ENCODE measurements at regions not wholly inside any gene's neighbourhood (a gene's known extent, or its start where the extent isn't known, plus 50 kb on each side); places are given as distances from the start of the nearest gene placed in this dataset.
"Not testable (repeated sequence)": the region's sequence is repeated elsewhere in the genome, so short reads cannot be mapped to it uniquely, and the experiment has no call there.

DNA sequence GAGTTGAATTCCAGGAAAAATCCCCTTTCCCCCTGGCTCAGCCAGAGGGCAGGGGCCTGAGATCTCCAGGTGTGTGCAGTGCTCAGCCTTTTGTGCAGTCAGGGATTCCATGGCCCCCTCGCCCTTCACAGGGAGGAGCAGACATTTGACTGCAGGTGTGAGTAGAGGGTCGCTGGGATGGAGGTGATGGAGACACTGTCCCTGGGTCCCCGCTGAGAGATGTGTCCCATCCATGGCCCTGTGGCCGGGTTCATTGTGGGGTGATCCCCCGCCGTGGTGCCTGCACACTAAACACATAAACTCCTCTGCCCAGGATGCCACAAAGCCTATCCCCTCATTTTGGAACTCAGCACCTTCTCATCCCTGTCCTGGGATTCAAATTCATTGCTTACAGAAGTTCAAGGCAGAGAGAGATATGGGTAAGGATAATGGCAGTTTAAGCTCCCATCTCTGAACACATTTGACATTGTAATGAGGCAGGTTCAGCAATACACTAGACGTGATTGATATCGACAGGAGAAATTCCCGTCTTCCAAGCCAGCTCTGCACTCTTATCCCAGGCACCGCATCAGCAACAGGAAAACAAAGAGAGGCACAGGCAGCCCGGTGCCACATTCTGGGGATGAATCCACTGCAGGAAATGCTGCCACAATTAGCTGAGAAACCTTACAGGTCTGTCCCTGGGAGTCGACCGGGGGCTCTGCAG is 55.3 kb upstream of the SFSWAP start:
- H3K4me3 ChIP-seq (ENCODE audit: extremely low read depth in 1 of 4, insufficient read depth in 2 of 4, low read depth in 3 of 4, low read length in 4 of 4); H2BK15ac ChIP-seq (ENCODE audit: low read length); H4K5ac ChIP-seq (ENCODE audit: insufficient read length, low read depth, low read length); H3K27me3 ChIP-seq (replicated peaks in 1 of 4; ENCODE audit: control insufficient read depth in 3 of 4, extremely low read depth in 1 of 4, insufficient read depth in 3 of 4, low read length in 3 of 4); H3K18ac ChIP-seq (ENCODE audit: extremely low read depth, low read length); CTCF ChIA-PET (ENCODE audit: partially characterized antibody); FAIRE-seq; H3K4ac ChIP-seq (replicated peaks; ENCODE audit: insufficient read length, low read depth, low read length); H3K36me3 ChIP-seq (ENCODE audit: control insufficient read depth in 2 of 4, insufficient read depth in 4 of 4, low read length in 3 of 4); H2AK5ac ChIP-seq (ENCODE audit: low read depth, low read length); H3K27ac ChIP-seq (ENCODE audit: low read depth, low read length); H3K4me1 ChIP-seq (replicated peaks in 1 of 4; ENCODE audit: control insufficient read depth in 3 of 4, insufficient read depth in 4 of 4, low read length in 3 of 4); H4K91ac ChIP-seq (replicated peaks; ENCODE audit: insufficient read length, low read length); DNase-seq (ENCODE audit: low read depth in 1 of 2, low spot score in 2 of 2); H2AFZ ChIP-seq (ENCODE audit: low read length); H3K23me2 ChIP-seq (ENCODE audit: low read depth, low read length); H3K79me1 ChIP-seq (ENCODE audit: low read depth, low read length); POLR2A ChIA-PET (ENCODE audit: partially characterized antibody); H3K56ac ChIP-seq (replicated peaks; ENCODE audit: insufficient read length, low read depth, low read length); H3K9ac ChIP-seq (replicated peaks in 1 of 4; ENCODE audit: extremely low read depth in 1 of 4, low read depth in 3 of 4, low read length in 3 of 4); H3K14ac ChIP-seq (ENCODE audit: insufficient read length); H3K9me3 ChIP-seq (ENCODE audit: insufficient read depth in 2 of 2, low read depth in 1 of 2, low read length in 1 of 2); H3K23ac ChIP-seq (ENCODE audit: insufficient read length); H2BK12ac ChIP-seq (ENCODE audit: low read depth, low read length); H4K8ac ChIP-seq (ENCODE audit: extremely low read depth, insufficient read depth, low read length); H2BK5ac ChIP-seq (ENCODE audit: low read depth, low read length); H3K79me2 ChIP-seq (ENCODE audit: control insufficient read depth in 1 of 2, insufficient read depth in 2 of 2, low read length in 2 of 2); H3K4me2 ChIP-seq (ENCODE audit: insufficient read depth in 1 of 2, low read depth in 2 of 2, low read length in 2 of 2); H2BK20ac ChIP-seq (ENCODE audit: low read length); H4K20me1 ChIP-seq (replicated peaks in 1 of 2; ENCODE audit: control insufficient read depth in 1 of 2, insufficient read depth in 2 of 2, low read length in 2 of 2); H2BK120ac ChIP-seq (replicated peaks; ENCODE audit: low read depth, low read length): not testable (repeated sequence)
- 86% methylated on average over 10 of the region's 13 CpGs; no CpG with 5 or more reads in 1 of the 2 experiments for WGBS, 2 experiments (ENCODE audit: extremely low coverage in 1 of 2, insufficient coverage in 1 of 2, insufficient read length in 1 of 2, insufficient replicate concordance in 2 of 2, low coverage in 1 of 2, low lambda C conversion rate in 2 of 2, missing lambda C conversion rate in 1 of 2)

DNA sequence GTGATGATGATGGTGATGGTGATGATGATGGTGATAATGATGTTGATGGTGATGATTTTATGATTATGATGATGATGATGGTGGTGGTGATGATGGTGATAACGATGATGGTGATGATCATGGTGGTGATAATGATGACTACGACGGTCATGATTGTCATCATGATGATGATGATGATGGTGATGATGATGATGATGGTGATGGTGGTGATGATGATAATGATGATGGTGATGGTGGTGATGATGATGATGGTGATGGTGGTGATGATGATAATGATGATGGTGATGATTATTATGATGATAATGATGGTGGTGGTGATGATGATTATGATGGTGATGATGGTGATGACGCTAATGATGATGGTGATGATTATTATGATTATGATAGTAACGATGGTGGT is 54.1 kb upstream of the SFSWAP start:
- H2BK12ac ChIP-seq (ENCODE audit: low read depth, low read length); H3K4me2 ChIP-seq (ENCODE audit: insufficient read depth in 1 of 2, low read depth in 2 of 2, low read length in 2 of 2); H2BK120ac ChIP-seq (replicated peaks; ENCODE audit: low read depth, low read length); CTCF ChIA-PET (ENCODE audit: partially characterized antibody); H3K27me3 ChIP-seq (replicated peaks in 1 of 4; ENCODE audit: control insufficient read depth in 3 of 4, extremely low read depth in 1 of 4, insufficient read depth in 3 of 4, low read length in 3 of 4); H4K91ac ChIP-seq (replicated peaks; ENCODE audit: insufficient read length, low read length); H2BK20ac ChIP-seq (ENCODE audit: low read length); H2AK5ac ChIP-seq (ENCODE audit: low read depth, low read length); H3K9ac ChIP-seq (replicated peaks in 1 of 4; ENCODE audit: extremely low read depth in 1 of 4, low read depth in 3 of 4, low read length in 3 of 4); H2BK5ac ChIP-seq (ENCODE audit: low read depth, low read length); H2BK15ac ChIP-seq (ENCODE audit: low read length); H3K23ac ChIP-seq (ENCODE audit: insufficient read length); H3K9me3 ChIP-seq (ENCODE audit: insufficient read depth in 2 of 2, low read depth in 1 of 2, low read length in 1 of 2); H3K79me2 ChIP-seq (ENCODE audit: control insufficient read depth in 1 of 2, insufficient read depth in 2 of 2, low read length in 2 of 2); H3K56ac ChIP-seq (replicated peaks; ENCODE audit: insufficient read length, low read depth, low read length); H2AFZ ChIP-seq (ENCODE audit: low read length); H4K20me1 ChIP-seq (replicated peaks in 1 of 2; ENCODE audit: control insufficient read depth in 1 of 2, insufficient read depth in 2 of 2, low read length in 2 of 2); H4K8ac ChIP-seq (ENCODE audit: extremely low read depth, insufficient read depth, low read length); H3K27ac ChIP-seq (ENCODE audit: low read depth, low read length); DNase-seq (ENCODE audit: low read depth in 1 of 2, low spot score in 2 of 2); FAIRE-seq; H3K4me3 ChIP-seq (ENCODE audit: extremely low read depth in 1 of 4, insufficient read depth in 2 of 4, low read depth in 3 of 4, low read length in 4 of 4); H3K18ac ChIP-seq (ENCODE audit: extremely low read depth, low read length); POLR2A ChIA-PET (ENCODE audit: partially characterized antibody); H3K79me1 ChIP-seq (ENCODE audit: low read depth, low read length); H3K36me3 ChIP-seq (ENCODE audit: control insufficient read depth in 2 of 4, insufficient read depth in 4 of 4, low read length in 3 of 4); H3K4ac ChIP-seq (replicated peaks; ENCODE audit: insufficient read length, low read depth, low read length); H3K4me1 ChIP-seq (replicated peaks in 1 of 4; ENCODE audit: control insufficient read depth in 3 of 4, insufficient read depth in 4 of 4, low read length in 3 of 4); H3K14ac ChIP-seq (ENCODE audit: insufficient read length); H3K23me2 ChIP-seq (ENCODE audit: low read depth, low read length); H4K5ac ChIP-seq (ENCODE audit: insufficient read length, low read depth, low read length): not testable (repeated sequence)
- WGBS, 2 experiments (ENCODE audit: extremely low coverage in 1 of 2, insufficient coverage in 1 of 2, insufficient read length in 1 of 2, insufficient replicate concordance in 2 of 2, low coverage in 1 of 2, low lambda C conversion rate in 2 of 2, missing lambda C conversion rate in 1 of 2): 96% methylated on average over 3 of the region's 5 CpGs; no CpG with 5 or more reads in 1 of the 2 experiments

Measured in H1 (cell line).